ENCODE measurements at regions not wholly inside any gene's neighbourhood (a gene's known extent, or its start where the extent isn't known, plus 50 kb on each side); places are given as distances from the start of the nearest gene placed in this dataset.

- no peak overlapping the region for H3K27ac ChIP-seq (ENCODE audit: low read depth, low read length)
- no peaks in the 10 kb centered on the region for H3K27me3 ChIP-seq (ENCODE audit: control insufficient read depth, insufficient read depth, low read length)
- H3K9ac ChIP-seq (ENCODE audit: low read length), result no peak overlapping the region
- H3K36me3 ChIP-seq (ENCODE audit: control insufficient read depth, insufficient read depth, low read length), result no peaks in the 10 kb centered on the region
- H3K4me1 ChIP-seq (ENCODE audit: control insufficient read depth, insufficient read depth, low read length), result no peaks in the 10 kb centered on the region
- H3K4me3 ChIP-seq (ENCODE audit: low read length), result no peak overlapping the region
Observed at GRCh38 chr22:47267513-47268282, 505.2 kb downstream of the TBC1D22A start.

- Histone ChIP-seq H3K27me3 (ENCODE audit: control insufficient read depth, insufficient read depth, low read length) (no peaks in the 10 kb centered on the region), H3K9ac (ENCODE audit: low read length) (no peak overlapping the region)
Observed at GRCh38 chr22:47266329-47266728, 503.9 kb downstream of the TBC1D22A start.

GRCh38 chr22:47260551-47260950 lies 498.1 kb downstream of the TBC1D22A start:
- Histone ChIP-seq H3K27ac (ENCODE audit: low read depth, low read length) (no peak overlapping the region), H3K27me3 (ENCODE audit: control insufficient read depth, insufficient read depth, low read length) (no peaks in the 10 kb centered on the region), H3K36me3 (ENCODE audit: control insufficient read depth, insufficient read depth, low read length) (no peaks in the 10 kb centered on the region), H3K4me3 (ENCODE audit: low read length) (no peak overlapping the region), H3K9ac (ENCODE audit: low read length) (no peak overlapping the region), H3K4me1 (ENCODE audit: control insufficient read depth, insufficient read depth, low read length) (no peaks in the 10 kb centered on the region)

More at GRCh38 chr22:47266329-47266728, 503.9 kb downstream of the TBC1D22A start:
- Histone ChIP-seq H3K4me3 (ENCODE audit: low read length) (no peak overlapping the region), H3K36me3 (ENCODE audit: control insufficient read depth, insufficient read depth, low read length) (no peaks in the 10 kb centered on the region), H3K4me1 (ENCODE audit: control insufficient read depth, insufficient read depth, low read length) (no peaks in the 10 kb centered on the region), H3K27ac (ENCODE audit: low read depth, low read length) (no peak overlapping the region)

GRCh38 chr22:47259990-47260389 lies 497.5 kb downstream of the TBC1D22A start:
- no peak overlapping the region for H3K4me3 ChIP-seq (ENCODE audit: low read length)
- no peak overlapping the region for H3K9ac ChIP-seq (ENCODE audit: low read length)
- H3K27ac ChIP-seq (ENCODE audit: low read depth, low read length), result no peak overlapping the region
- no peaks in the 10 kb centered on the region for H3K4me1 ChIP-seq (ENCODE audit: control insufficient read depth, insufficient read depth, low read length)
- H3K36me3 ChIP-seq (ENCODE audit: control insufficient read depth, insufficient read depth, low read length), result no peaks in the 10 kb centered on the region
- no peaks in the 10 kb centered on the region for H3K27me3 ChIP-seq (ENCODE audit: control insufficient read depth, insufficient read depth, low read length)

- H3K36me3 ChIP-seq (ENCODE audit: control insufficient read depth, insufficient read depth, low read length), result no peaks in the 10 kb centered on the region
- no peak overlapping the region for H3K27ac ChIP-seq (ENCODE audit: low read depth, low read length)
- no peak overlapping the region for H3K4me3 ChIP-seq (ENCODE audit: low read length)
- no peaks in the 10 kb centered on the region for H3K4me1 ChIP-seq (ENCODE audit: control insufficient read depth, insufficient read depth, low read length)
- H3K27me3 ChIP-seq (ENCODE audit: control insufficient read depth, insufficient read depth, low read length), result no peaks in the 10 kb centered on the region
- H3K9ac ChIP-seq (ENCODE audit: low read length), result no peak overlapping the region
Observed at GRCh38 chr22:47259049-47259448, 496.6 kb downstream of the TBC1D22A start.

- H3K27ac ChIP-seq (ENCODE audit: low read depth, low read length), result no peak overlapping the region
- no peaks in the 10 kb centered on the region for H3K27me3 ChIP-seq (ENCODE audit: control insufficient read depth, insufficient read depth, low read length)
- no peaks in the 10 kb centered on the region for H3K4me1 ChIP-seq (ENCODE audit: control insufficient read depth, insufficient read depth, low read length)
- H3K36me3 ChIP-seq (ENCODE audit: control insufficient read depth, insufficient read depth, low read length), result no peaks in the 10 kb centered on the region
- no peak overlapping the region for H3K4me3 ChIP-seq (ENCODE audit: low read length)
- no peak overlapping the region for H3K9ac ChIP-seq (ENCODE audit: low read length)
Observed at GRCh38 chr22:47257976-47258375, 495.5 kb downstream of the TBC1D22A start.

- Histone ChIP-seq H3K36me3 (ENCODE audit: control insufficient read depth, insufficient read depth, low read length) (no peaks in the 10 kb centered on the region), H3K27me3 (ENCODE audit: control insufficient read depth, insufficient read depth, low read length) (no peaks in the 10 kb centered on the region), H3K9ac (ENCODE audit: low read length) (no peak overlapping the region), H3K4me1 (ENCODE audit: control insufficient read depth, insufficient read depth, low read length) (no peaks in the 10 kb centered on the region), H3K4me3 (ENCODE audit: low read length) (no peak overlapping the region), H3K27ac (ENCODE audit: low read depth, low read length) (no peak overlapping the region)
Observed at GRCh38 chr22:47257566-47257965, 495.1 kb downstream of the TBC1D22A start.

- H3K4me1 ChIP-seq (ENCODE audit: control insufficient read depth, insufficient read depth, low read length), result no peaks in the 10 kb centered on the region
- no peak overlapping the region for H3K4me3 ChIP-seq (ENCODE audit: low read length)
- no peak overlapping the region for H3K9ac ChIP-seq (ENCODE audit: low read length)
- peaks cover 2% of the 10 kb centered on the region for H3K27me3 ChIP-seq (ENCODE audit: control insufficient read depth, insufficient read depth, low read length)
- no peak overlapping the region for H3K27ac ChIP-seq (ENCODE audit: low read depth, low read length)
- H3K36me3 ChIP-seq (ENCODE audit: control insufficient read depth, insufficient read depth, low read length), result no peaks in the 10 kb centered on the region
Observed at GRCh38 chr22:47251911-47252310, 489.5 kb downstream of the TBC1D22A start.

GRCh38 chr22:47250995-47251765 lies 488.7 kb downstream of the TBC1D22A start:
- H3K4me1 ChIP-seq (ENCODE audit: control insufficient read depth, insufficient read depth, low read length), result no peaks in the 10 kb centered on the region
- H3K27me3 ChIP-seq (ENCODE audit: control insufficient read depth, insufficient read depth, low read length), result peaks cover 2% of the 10 kb centered on the region
- H3K9ac ChIP-seq (ENCODE audit: low read length), result no peak overlapping the region
- H3K4me3 ChIP-seq (ENCODE audit: low read length), result no peak overlapping the region
- H3K27ac ChIP-seq (ENCODE audit: low read depth, low read length), result no peak overlapping the region
- H3K36me3 ChIP-seq (ENCODE audit: control insufficient read depth, insufficient read depth, low read length), result no peaks in the 10 kb centered on the region

GRCh38 chr22:47249370-47249928 lies 487.0 kb downstream of the TBC1D22A start:
- Histone ChIP-seq H3K4me3 (ENCODE audit: low read length) (no peak overlapping the region), H3K27me3 (ENCODE audit: control insufficient read depth, insufficient read depth, low read length) (peaks cover 2% of the 10 kb centered on the region), H3K36me3 (ENCODE audit: control insufficient read depth, insufficient read depth, low read length) (no peaks in the 10 kb centered on the region), H3K27ac (ENCODE audit: low read depth, low read length) (no peak overlapping the region), H3K4me1 (ENCODE audit: control insufficient read depth, insufficient read depth, low read length) (no peaks in the 10 kb centered on the region), H3K9ac (ENCODE audit: low read length) (no peak overlapping the region)

GRCh38 chr22:47248925-47249324 lies 486.5 kb downstream of the TBC1D22A start:
- H3K4me3 ChIP-seq (ENCODE audit: low read length), result no peak overlapping the region
- no peaks in the 10 kb centered on the region for H3K36me3 ChIP-seq (ENCODE audit: control insufficient read depth, insufficient read depth, low read length)
- H3K27ac ChIP-seq (ENCODE audit: low read depth, low read length), result no peak overlapping the region
- H3K9ac ChIP-seq (ENCODE audit: low read length), result no peak overlapping the region
- no peaks in the 10 kb centered on the region for H3K4me1 ChIP-seq (ENCODE audit: control insufficient read depth, insufficient read depth, low read length)
- H3K27me3 ChIP-seq (ENCODE audit: control insufficient read depth, insufficient read depth, low read length), result peaks cover 2% of the 10 kb centered on the region

GRCh38 chr22:47247579-47248240 lies 485.3 kb downstream of the TBC1D22A start:
- no peak overlapping the region for H3K27ac ChIP-seq (ENCODE audit: low read depth, low read length)
- no peaks in the 10 kb centered on the region for H3K4me1 ChIP-seq (ENCODE audit: control insufficient read depth, insufficient read depth, low read length)
- peaks cover 2% of the 10 kb centered on the region for H3K27me3 ChIP-seq (ENCODE audit: control insufficient read depth, insufficient read depth, low read length)
- H3K9ac ChIP-seq (ENCODE audit: low read length), result no peak overlapping the region
- H3K4me3 ChIP-seq (ENCODE audit: low read length), result no peak overlapping the region
- no peaks in the 10 kb centered on the region for H3K36me3 ChIP-seq (ENCODE audit: control insufficient read depth, insufficient read depth, low read length)
